H4 (cell line): ENCODE measurements at regions not wholly inside any gene's neighbourhood (a gene's known extent, or its start where the extent isn't known, plus 50 kb on each side); places are given as distances from the start of the nearest gene placed in this dataset.
"Not testable (repeated sequence)": the region's sequence is repeated elsewhere in the genome, so short reads cannot be mapped to it uniquely, and the experiment has no call there.

Experiments used
- DNase-seq: peaks from one replicate; pipeline ENCODE4 v3.0.0-alpha.2; 2015; ENCODE audit warnings: low spot score

DNA sequence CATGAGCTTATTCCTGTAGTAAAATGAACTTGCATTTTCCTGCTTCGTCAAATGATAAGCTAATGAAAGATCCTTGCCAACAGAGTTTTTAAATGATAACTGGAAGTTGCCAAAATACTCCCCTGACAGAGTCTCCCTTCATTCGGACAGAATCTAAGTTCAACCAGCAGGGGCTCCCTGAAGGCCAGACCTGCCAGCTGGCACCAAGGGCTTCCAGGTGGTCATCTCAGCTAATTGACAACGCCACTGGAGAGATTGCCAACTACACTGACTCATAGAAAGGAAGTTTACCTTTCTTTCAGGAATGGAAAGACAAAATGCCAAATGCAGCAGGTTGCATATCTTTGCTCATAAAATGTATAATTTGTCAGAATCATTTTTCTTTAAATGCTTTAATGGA, 462.8 kb downstream of the GXYLT1 start:
- DNase-seq = no peak

DNA sequence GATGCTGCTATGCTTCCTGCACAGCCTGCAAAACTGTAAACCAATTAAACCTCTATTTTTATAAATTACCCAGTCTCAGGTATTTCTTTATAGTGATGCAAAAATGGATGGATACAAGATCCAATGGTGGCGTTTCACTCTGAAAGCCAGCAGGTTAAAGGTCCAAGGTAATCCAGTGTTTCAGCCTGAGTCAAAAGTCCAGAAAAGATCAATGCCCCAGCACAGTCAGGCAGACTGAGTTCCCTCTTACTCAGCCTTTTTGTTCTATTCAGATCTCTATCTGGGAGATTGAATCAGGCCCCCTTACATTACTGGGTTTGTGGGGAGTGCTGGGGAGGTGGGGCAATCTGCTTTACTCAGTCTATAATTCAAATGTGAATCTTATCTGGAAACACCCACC, 464.5 kb downstream of the GXYLT1 start:
- no peak for DNase-seq

DNA sequence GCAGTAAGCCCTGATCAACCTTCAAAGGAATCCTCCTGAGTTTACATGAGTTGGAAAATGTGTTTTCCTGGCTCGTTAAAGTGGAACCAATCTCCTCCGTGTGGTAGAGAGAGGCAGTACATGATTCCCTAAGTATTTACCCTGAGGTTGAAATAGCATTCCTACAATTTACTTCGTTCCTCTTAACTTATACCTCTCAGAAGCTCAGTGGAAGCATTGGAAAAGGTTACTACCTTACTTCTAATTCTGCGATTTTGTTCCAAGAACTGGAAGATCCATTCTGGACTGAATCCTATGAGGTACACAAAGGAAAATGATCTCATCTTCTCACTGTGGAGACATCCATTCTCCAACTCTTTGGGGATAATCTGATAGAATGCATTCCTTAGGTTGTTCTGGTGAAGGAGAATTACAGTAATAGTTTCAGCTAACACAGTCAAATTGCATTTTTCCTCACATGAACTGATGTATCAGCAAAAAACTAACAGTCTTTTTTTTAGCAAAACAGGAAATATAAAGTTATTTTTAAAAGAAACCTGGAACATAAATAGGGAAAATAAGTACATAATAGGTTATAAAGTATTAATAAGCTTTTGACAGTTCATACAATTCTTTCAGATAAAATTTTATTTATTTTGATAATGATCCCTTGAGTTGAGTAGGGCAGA, 475.6 kb downstream of the PDZRN4 start:
- peak; percentile 63 for DNase-seq

DNA sequence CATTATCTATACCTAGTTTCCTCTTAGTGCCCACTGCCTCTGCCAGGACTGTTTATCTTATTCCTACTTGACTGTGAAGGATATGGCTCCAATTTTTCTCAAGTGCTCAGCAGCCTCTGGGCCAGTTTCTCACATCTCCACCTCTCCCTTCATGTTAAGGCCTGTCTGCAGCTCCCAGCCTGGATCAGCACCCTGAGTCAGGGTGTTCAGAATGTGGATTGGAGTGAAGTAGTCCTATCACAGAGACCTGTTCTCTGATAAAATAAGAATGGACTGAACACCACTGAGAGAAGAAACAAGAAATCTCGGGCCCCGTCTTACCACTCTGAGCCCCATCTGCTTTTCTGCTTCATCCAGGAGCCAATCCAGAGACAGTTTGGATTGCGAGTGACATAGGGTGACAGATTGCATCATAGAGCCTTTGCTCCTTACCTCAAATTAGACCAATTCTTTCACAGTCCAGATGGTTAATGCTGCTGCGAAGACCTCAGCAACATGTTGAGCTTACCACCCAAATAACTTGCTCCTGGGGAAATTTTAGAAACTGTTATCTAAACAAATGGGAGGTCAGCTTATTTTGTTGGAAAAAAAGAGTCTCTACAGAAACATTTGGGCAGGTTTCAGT, 473.1 kb downstream of the PDZRN4 start:
- no peak for DNase-seq

DNA sequence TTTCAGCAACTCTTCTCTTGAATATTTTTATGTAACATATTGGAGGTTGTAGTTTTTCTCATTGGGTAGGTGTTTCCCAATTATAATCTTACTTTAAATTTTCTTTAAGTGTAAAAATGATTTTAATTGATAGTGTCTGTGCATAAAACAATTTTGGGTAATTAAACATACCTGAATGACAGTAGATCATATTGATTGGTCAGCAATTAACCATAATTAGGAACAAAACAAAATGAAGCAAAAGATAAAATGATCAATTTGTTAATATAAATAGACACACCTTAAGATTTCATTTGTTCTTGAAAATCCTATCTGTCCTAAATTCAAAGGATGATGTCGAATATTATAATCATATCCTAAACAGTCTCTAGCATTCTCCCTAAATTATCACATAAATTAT, 468.3 kb downstream of the PDZRN4 start:
- no peak for DNase-seq

DNA sequence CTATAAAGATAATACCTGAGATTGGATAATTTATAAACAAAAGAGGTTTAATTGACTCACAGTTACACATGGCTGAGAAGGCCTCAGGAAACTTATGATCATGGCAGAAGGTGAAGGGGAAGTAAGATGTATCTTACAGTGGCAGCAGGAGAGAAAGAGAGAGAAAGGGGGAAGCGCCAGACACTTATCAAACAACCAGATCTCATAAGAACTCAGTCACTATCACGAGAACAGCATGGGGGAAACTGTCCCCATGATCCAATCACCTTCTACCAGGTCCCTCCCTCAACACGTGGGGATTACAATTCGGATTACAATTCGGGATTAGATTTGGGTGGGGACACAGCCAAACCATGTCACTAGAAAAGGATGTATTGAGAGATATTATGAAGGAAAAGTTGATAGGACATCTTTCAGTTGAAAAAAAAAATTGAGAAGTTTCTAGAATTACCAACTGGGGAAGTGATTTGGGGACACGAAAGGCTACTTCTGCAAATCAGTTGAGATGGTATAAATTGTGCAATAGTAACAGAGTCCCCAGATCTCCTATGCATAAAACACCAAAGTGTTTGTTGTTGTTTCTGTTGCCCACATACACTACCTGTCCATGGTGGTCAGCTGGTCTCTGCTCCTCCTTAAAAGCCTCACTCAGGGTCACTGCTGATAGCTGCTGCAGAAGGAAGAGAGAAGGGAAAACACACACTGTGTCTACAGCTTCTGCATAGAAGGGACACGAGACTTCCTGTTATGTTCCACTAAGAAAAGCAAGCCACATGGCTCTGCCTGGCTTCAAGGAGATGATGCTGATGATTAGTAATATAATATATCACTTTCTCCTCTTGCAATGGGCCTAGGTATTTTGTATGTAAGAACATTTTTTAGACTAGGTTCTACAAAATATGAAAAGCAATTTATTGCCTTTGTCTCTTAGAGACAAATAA, 465.5 kb downstream of the PDZRN4 start:
- DNase-seq = no peak

DNA sequence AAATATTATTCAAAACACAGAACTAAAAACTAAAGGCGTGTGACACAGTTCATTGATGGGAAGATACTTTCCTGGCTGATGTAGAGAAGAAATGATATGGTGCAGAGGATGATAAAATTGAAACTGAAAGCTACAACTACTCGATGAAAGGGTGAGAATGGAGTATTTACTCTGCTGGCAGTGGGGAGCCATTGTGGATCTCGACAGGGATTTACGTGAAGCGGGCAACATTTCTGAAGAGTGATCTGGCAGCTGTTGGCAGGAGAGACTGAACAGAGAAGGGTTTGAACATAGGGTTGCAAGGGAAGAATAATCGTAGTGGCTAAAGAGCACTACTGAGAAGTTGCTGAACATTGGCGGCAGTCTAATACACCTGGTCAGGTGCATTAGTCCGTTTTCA, 464.9 kb downstream of the PDZRN4 start:
- DNase-seq = peak; percentile 21

DNA sequence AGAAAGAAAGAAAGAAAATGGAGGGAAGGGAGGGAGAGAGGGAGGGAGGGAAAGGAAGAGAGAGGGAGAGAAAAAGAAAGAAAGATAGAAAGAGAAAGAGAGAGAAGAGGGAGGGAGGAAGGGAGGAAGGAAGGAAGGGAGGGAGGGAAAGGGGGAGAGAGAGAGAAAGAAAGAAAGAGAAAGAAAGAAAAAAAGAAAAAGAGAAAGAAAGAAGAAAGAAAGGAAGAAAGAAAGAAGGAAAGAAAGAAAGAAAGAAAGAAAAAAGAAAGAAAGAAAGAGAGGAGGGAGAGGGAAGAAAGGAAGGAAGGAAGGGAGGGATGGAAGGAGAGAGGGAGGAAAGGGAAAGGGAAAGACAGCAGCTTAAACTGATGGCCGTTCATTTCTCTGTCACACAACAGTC, 457.5 kb downstream of the PDZRN4 start:
- no peak for DNase-seq

DNA sequence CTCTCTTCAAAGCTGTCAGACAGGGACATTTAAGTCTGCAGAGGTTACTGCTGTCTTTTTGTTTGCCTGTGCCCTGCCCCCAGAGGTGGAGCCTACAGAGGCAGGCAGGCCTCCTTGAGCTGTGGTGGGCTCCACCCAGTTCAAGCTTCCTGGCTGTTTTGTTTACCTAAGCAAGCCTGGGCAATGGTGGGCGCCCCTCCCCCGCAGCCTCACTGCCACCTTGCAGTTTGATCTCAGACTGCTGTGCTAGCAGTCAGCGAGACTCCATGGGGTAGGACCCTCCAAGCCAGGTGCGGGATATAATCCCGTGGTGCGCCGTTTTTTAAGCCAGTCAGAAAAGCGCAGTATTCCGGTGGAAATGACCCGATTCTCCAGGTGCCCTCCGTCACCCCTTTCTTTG, 454.7 kb downstream of the PDZRN4 start:
- not testable (repeated sequence) for DNase-seq

DNA sequence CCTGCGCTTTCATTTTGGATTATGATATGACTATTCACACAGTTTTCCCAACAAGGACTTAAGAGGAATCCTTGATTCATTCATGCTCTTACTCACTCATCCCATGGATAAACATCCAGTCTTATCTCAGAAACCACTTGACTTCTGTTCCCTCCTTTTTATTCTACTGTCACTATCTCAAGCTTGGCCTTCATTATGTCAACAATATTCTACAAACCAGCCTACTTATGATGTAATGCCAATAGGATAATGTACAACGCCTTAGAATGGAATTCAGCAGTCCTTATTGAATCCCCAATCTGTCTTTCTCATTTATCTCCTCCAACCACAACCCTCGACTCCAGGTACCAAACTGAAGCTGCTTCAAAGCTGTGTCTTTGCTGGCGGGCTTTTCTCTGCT, 448.5 kb downstream of the PDZRN4 start:
- no peak for DNase-seq

DNA sequence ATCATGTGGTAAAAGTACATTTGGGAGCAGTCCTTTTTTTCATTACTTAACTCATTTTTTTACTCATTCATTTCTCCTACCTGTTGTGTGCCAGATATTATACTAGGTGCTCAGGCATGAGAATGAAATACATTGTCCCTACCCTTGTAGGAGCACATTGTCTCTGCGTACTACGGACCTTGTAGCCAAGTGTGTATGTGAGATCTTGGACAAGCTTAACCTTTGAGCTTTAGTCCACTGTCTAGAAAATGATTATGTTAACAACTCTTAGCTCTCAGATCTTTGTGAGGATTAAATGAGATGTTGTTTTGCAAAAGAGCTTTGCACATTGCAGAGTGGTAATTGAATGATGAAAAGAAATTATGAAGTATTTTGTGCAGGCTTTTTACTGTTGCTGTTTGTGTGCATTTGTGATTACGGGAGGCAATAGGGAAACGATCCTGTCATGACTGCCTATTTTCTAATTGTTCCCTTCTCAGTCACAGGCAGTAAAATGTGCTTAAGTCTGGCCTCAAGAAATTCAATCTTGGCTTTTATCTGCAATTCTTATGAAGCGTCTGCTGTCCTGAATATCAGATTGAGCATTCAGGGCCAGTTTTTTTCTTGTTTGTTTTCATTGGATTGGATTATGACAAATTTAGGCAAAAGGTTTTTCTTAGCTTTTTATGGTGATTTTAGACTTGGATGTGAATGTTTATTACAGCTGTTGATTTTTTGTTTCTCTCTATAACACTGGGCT, 447.7 kb downstream of the PDZRN4 start:
- no peak for DNase-seq

DNA sequence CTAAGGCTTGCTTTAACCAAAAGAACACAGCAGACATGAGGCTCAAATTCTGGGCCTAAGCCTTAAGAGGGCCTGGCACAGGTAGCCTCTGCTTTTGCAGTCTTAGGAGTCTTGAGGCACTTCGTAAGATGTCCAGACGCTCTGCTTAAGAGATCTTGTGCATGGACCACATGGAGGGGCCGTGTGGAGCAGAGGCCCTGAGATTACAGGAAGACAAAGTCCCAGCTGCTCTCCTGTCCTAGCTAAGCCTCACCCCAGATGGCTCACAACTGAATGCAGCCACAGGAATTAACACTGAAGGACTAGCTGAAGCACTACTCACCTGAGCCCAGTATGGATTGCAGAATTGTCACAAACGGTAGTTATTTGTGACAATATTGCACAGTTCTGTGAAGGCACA, 446.0 kb downstream of the PDZRN4 start:
- DNase-seq = no peak

DNA sequence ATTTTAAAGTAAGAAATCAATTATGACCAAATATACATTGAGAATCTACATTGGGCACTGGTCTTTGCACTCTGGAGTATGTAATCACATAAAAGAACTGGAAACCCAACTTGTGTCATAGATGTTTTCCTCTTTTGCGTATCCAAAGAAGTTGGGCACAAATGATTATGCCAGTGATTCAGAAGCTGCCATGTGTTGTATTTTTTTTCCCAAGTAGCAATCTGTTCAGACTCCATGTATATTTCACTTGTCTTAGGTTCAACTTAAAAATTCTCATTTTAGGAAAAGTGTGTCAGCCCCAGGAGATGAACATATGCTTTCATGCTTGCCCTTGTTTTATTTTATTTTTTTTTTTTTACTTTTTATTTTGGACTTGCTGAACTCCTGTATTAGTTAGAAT, 441.5 kb downstream of the PDZRN4 start:
- no peak for DNase-seq

DNA sequence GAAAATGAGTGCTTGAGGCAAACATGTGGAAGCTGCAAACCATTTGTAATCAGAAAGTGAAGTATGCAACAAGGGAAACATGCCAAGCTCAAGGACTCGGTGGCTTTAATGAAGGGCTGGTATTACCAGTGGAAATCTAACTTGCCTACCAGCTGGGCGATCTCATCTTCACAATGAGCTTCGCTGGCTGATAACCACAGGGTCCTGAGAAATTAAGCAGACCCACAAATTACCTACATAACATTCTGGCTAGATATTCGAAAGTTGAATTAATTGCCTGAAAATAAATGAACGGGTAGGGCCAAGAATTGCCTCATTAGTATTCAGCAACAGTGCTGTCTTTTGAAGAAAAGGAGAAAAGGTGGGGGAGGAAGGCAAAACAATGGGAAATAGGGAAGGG, 439.4 kb downstream of the PDZRN4 start:
- no peak for DNase-seq

DNA sequence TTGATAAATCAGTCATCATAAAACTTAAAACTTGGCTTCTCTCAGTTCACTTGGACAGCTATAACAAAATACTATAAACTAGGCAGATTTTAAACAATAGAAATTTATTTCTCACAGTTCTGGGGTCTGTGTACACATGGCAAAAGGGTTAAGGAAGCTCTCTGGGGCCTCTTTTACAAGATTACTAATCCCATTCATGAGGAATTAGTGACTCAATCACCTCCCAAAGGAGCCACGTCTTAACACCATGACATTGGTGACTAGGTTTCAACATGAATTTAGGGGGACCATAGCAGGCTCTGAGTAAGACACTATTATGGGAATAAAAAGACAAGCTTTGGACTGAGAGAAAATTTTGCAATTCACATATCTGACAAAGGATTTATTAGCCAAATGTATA, 436.5 kb downstream of the PDZRN4 start:
- DNase-seq = no peak
